Kidney capillary endothelial cell (primary cell): ENCODE measurements at regions not wholly inside any gene's neighbourhood (a gene's known extent, or its start where the extent isn't known, plus 50 kb on each side); places are given as distances from the start of the nearest gene placed in this dataset.
"Not testable (repeated sequence)": the region's sequence is repeated elsewhere in the genome, so short reads cannot be mapped to it uniquely, and the experiment has no call there.

Source experiments
- DNase-seq: peaks from one replicate; pipeline ENCODE4 v3.0.0-alpha.2; 2018; ENCODE audit warnings: low spot score

DNA sequence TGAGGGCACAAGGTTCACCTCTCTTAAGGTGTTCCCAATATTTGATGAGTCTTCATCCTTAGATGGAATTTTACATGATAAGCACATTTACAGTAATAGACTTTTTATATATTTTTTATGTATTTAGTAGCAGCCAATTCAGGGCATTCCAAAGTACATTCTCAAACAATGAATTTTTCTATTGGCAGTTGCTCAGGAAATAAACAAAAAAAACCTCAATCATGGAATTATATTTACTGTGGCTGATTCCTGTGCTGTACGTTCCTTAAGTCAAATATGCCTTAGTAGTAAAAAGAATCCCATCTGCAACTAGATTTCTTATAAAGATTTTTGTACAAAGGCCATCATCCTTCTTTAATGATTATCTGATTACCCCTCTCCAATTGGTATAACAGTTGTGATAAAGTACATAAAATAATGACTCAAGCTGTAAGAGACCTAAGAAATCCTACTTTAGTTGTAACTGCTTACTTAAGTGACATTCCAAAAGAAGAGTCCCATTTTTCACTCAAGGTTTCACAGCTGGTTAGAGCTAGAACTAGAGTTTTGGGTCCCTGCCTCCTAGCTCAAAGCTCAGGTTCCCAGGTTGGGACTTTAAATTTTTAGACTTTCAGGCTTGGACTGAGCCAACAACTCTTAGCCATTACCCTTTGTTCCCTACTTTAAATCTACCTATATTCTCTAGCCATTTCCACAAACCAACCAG is 152.7 kb downstream of the FHIP1A start:
- DNase-seq: no peak

DNA sequence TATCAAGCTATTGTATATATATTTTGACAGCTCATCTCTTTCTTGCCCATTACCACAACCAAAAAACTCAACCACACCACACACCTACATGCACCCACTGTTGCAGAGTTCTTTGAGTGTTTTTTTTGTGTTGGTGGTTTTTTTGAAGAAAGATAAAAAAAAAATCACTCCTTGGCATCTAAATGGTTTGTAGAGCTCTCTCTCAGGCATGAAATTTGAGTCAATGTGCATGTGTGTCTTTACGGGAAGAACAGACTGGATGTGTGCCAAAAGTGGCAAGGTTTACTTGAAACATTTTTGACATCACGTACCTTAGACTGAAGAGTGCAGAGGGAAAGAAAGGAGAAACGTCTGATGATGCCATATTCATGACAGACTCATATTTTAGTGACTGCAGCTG is 154.2 kb downstream of the FHIP1A start:
- no peak for DNase-seq

DNA sequence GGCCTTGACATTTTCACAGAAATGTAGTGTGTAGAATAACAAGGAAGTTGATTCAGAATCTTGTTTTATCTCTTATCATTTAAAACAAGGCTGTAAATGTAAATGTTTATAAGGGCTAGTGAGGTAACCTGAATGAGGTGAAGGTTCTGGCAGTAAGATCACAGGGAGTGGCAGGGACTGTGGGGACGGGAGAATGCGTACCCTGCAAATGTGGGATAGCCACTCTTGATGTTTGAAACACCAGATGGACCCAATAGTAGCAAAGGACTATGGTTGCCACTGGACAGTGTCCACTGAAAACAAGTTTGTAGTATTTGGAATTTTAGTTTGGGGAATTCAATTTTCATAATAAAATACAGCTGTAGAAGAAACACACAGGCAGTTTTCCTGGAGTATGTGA is 155.3 kb downstream of the FHIP1A start:
- DNase-seq: no peak

DNA sequence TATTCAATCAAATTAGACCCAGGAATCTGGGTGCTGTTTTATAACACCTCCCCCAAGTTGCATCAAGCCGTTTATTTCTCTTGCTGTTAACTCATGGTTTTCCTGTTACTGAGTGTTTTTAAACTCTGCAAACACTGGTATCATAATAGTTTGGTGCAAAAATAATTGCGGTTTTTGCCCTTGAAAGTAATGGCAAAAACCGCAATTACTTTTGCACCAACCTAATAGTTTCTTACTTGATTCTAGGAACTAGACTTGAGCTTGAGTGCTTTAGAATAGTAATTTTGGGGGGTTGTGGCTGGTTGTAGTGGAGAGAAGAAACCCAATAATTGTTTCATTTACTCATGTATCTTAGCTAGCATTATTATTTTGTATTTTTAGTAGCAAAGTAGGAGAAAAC is 156.6 kb downstream of the FHIP1A start:
- DNase-seq: no peak

DNA sequence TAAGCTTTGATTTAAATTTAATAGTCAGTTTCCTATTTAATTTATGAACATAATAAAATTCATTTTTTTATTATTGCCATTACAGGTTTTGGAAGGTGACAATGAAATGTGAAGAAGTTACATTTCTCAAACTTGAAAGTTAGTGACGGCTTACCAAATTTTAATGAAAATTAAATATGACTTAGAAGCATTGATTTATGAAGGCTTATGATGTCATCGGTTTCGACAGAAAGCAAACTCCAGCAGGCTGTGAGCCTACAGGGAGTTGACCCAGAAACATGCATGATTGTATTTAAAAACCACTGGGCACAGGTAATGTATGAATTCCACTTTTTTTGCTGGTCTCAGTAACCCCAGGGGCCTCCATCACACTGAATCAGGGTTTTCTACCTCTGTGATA is 157.1 kb downstream of the FHIP1A start:
- no peak for DNase-seq

DNA sequence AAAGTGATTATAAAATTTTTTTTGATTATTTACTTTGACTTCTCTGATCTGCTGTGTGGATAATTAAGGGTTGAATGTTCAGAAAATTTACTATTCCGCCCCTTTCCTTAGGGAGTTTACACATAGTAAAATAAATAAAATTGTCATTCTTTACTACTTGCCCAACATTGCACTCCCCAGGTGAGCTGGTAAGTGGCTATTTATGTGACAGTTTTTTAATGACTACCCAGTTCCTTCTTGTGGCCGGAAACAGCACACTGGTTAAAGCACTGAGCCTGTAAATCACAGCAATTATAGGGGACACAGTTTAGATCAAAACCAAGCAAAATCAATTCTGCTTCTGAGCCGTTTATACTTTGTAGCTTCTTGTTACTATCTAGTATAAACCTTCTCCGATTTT is 158.1 kb downstream of the FHIP1A start:
- DNase-seq: no peak

- DNase-seq: no peak
These were observed 160.0 kb downstream of the FHIP1A start for GRCh38 chr4:151568966-151569365.

GRCh38 chr4:151569650-151570049 is 160.7 kb downstream of the FHIP1A start:
- DNase-seq: no peak

DNA sequence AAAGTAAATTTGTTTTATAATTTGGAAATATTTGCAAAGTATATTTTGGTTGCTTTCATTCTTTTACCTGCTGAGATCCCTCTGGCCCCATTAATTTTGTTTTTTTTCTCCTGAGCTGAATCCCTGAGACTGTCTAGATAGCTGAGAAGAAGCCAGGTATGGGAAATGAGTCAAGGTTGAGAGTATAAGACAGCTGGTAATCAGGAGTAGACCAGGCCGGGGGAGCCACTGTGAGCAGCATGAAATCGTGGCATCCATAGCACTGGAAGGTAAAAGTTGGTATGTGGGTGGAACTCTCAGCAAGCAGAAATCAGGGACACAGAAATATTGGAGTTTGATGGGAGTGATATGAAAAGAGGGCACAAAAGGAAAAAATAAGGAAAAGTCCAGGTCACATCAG is 164.5 kb downstream of the FHIP1A start:
- no peak for DNase-seq

DNA sequence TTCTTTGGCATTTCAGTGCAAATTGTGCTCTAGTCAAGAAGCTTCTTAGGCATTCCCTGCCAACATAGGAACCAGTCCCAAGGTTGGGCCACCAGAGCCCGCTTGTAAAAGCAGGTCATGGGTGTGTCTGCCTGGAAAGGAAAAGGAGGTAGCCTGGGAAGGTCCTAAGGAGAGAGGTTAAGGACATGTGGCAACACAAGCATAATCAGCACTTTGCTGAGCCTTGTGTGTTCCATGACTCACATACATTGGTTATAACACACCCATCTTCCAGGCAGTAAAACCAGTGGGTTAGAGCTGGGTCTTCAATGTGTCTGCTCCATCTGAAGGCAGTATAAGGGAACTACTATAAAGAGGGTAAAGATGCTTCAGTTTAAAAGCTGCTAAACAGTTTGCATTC is 165.0 kb downstream of the FHIP1A start:
- DNase-seq: no peak

- no peak for DNase-seq
These were observed 166.0 kb downstream of the FHIP1A start for GRCh38 chr4:151574968-151575367.

DNA sequence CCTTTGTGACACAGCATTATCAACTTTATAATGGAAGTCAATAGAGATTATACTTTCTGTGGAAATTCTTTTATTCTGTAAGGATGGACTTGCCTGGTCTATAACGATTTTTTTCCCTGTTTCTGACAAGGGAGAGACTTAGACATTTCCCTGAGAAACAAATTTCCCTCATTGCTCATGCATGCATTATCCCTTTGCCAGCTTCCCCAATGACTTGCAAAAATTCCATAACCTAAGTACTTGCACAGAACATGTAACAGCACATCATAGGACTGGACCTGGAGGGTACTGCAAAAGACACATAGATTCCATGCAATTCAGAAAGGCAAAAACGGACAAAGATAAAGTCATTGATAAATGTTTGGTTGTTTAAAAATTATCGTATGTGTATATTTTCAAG is 166.7 kb downstream of the FHIP1A start:
- no peak for DNase-seq

- DNase-seq: no peak
These were observed 167.7 kb downstream of the FHIP1A start for GRCh38 chr4:151576627-151577026.

- no peak for DNase-seq
These were observed 172.6 kb downstream of the FHIP1A start for GRCh38 chr4:151581570-151581969.

GRCh38 chr4:151582098-151582497 is 173.1 kb downstream of the FHIP1A start:
- no peak for DNase-seq

- no peak for DNase-seq
These were observed 174.4 kb downstream of the FHIP1A start for GRCh38 chr4:151583157-151583914.

GRCh38 chr4:151584101-151584500 is 175.1 kb downstream of the FHIP1A start:
- no peak for DNase-seq

- DNase-seq: not testable (repeated sequence)
These were observed 165.2 kb downstream of the GATB start for GRCh38 chr4:151595629-151596028.

GRCh38 chr4:151597691-151598090 is 163.1 kb downstream of the GATB start:
- DNase-seq: not testable (repeated sequence)

- DNase-seq: no peak
These were observed 160.9 kb downstream of the GATB start for GRCh38 chr4:151599863-151600262.

- DNase-seq: no peak
These were observed 160.4 kb downstream of the GATB start for GRCh38 chr4:151600432-151600831.

- DNase-seq: no peak
These were observed 157.4 kb downstream of the GATB start for GRCh38 chr4:151603377-151603776.

GRCh38 chr4:151604238-151604637 is 156.6 kb downstream of the GATB start:
- peak; percentile 24 for DNase-seq

- no peak for DNase-seq
These were observed 155.6 kb downstream of the GATB start for GRCh38 chr4:151605215-151605614.
